KBM-7 (cell line): ENCODE measurements at regions not wholly inside any gene's neighbourhood (a gene's known extent, or its start where the extent isn't known, plus 50 kb on each side); places are given as distances from the start of the nearest gene placed in this dataset.
A peak's percentile ranks its signal among the peaks of the same experiment; 100 is the strongest.
"Not testable (repeated sequence)": the region's sequence is repeated elsewhere in the genome, so short reads cannot be mapped to it uniquely, and the experiment has no call there.

ENCODE experiments used
- DNase-seq: peaks from one replicate; pipeline ENCODE4 v3.0.0-alpha.2; 2015
- in situ Hi-C: fragments of 300-500 bp; cut with MboI; formaldehyde crosslinking; loops from 2 replicates; pipeline ENCODE4 v1.14.3; 2020; ENCODE audit warnings: low sequenced_read_pairs, low pct_unique_long_range_greater_than_20kb, mixed read lengths

DNA sequence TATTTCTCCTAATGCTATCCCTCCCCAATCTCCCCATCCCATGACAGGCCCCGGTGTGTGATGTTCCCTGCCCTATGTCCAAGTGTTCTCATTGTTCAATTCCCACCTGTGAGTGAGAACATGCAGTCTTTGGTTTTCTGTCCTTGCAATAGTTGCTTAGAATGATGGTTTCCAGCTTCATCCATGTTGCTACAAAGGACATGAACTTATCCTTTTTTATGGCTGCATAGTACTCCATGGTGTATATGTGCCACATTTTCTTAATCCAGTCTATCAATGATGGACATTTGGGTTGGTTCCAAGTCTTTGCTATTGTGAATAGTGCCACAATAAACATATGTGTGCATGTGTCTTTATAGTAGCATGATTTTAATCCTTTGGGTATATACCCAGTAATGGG lies 51.3 kb upstream of the RIOK2 start:
- DNase-seq, in situ Hi-C loops: not testable (repeated sequence)

- in situ Hi-C loops: no loop called here
- no peak for DNase-seq
These were observed 59.3 kb upstream of the RIOK2 start for GRCh38 chr5:97242341-97242740.

DNA sequence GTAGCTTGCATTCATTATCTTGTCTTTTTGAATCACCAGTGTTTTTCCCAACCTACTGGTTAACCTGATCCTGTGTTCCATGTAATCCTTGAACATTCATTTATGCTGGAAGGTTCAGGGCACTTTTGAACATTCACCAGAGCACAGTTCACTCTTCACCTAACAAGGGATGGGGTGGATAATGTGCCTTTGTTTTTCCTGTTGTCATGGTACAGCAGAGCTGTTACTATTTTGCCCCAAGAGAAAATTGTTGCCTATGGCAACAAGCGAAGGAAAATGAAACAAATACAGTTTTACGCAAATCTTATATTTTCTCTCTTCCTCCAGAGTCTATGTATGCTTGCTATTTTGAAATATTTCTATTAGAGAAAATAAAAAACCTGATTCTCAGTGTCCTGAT lies 60.3 kb upstream of the RIOK2 start:
- DNase-seq: no peak
- in situ Hi-C loops: no loop called here

GRCh38 chr5:97245386-97245785 lies 62.3 kb upstream of the RIOK2 start:
- no peak for DNase-seq
- in situ Hi-C loops: no loop called here

DNA sequence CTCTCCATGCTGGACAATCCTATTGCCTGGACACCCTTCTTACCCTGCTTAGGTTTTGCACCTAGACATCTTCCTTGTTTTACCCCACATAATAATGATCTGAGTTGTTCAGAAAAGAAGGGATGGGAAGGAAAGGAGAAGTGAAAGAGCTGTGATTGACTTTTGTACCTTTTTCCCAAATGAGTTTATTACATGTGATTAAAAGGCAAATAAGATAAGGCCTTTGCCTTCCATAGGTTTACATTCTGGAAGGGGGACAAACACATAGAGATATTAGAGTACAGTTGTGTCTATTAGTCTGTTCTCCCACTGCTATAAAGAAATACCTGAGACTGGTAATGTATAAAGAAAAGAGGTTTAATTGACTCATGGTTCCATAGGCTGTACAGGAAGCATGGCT lies 67.1 kb upstream of the RIOK2 start:
- DNase-seq: no peak
- in situ Hi-C loops: no loop called here

- no peak for DNase-seq
- in situ Hi-C loops: no loop called here
These were observed 83.0 kb upstream of the RIOK2 start for GRCh38 chr5:97266076-97266475.

DNA sequence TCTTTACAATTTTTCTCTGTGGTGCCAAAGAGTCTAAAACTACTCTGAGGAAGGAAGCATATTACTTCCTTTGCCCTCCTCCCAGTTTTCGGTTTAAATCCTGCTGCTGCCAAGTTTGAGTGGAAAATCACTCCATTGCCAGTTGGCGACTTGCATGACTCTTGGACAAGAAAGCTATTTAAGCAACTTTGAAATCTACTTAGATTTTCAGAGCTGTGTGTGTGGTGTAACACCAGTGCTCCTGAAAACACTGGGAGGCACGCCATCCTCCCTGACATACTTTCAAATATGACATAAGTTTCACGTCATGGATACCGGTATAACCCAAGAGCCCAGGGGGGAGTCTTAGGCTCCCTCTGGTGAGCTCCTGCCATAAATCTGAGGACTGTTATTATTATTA lies 83.5 kb upstream of the RIOK2 start:
- in situ Hi-C loops: no loop called here
- DNase-seq: no peak

- DNase-seq: no peak
- in situ Hi-C loops: no loop called here
These were observed 84.7 kb upstream of the RIOK2 start for GRCh38 chr5:97267767-97268166.

- in situ Hi-C loops: no loop called here
- DNase-seq: no peak
These were observed 93.5 kb upstream of the RIOK2 start for GRCh38 chr5:97276474-97277120.

- in situ Hi-C loops: no loop called here
These were observed 98.2 kb upstream of the RIOK2 start for GRCh38 chr5:97281257-97281656.

DNA sequence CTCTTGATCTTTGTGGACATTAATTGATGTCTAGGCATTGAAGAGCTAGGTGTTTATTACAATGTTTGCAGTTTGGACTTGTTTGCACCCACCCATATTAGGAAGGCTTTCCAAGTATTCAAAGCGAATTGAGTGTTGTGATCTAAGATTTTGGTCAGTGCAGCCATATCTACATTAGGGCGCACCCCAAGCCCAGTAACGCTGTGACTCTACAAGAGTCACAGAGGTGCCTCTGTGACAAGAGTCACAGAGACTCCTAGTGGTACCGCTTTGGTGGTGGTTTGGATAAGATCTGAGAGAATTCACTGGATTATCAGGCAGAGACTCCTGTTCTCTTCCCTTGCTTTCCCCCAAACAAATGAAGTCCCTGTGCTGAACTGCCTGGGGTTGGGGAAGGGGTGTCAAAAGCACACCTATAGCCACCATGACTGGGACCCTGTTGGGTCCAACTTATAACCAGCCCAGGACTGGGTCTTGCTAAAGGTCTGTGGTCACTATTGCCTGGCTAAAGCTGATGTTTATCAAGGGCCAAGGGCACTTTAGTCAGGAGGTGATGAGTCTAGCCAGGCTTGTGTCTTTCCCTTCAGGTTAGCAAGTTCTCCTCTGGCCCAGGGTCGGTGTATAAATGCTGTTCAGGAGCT lies 114.1 kb upstream of the RIOK2 start:
- peak; percentile 58 for DNase-seq
- in situ Hi-C loops: no loop called here

More at GRCh38 chr5:97281257-97281656, 98.2 kb upstream of the RIOK2 start:
- no peak for DNase-seq

DNA sequence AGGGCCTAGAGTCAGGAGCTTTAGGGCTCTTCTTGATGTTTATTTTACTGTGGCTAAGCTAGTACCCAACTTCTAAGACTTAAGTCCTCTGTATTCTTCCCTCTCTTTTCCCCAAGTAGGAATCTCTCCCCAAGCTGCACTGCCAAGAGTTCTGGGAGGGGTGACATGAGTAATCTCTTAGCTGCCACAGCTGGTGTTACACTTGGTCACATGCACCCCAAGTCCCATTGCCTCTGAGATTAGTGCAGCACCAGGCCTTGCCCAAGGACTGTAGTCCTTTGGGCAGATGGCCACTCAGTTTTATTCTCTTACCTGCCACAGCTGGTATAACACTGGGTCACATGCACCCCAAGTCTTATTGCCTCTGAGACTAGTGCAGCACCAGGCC lies 114.7 kb upstream of the RIOK2 start:
- no peak for DNase-seq
- in situ Hi-C loops: no loop called here

GRCh38 chr5:97301181-97301580 lies 118.1 kb upstream of the RIOK2 start:
- in situ Hi-C loops, DNase-seq: not testable (repeated sequence)

GRCh38 chr5:97338729-97339128 lies 155.7 kb upstream of the RIOK2 start:
- in situ Hi-C loops: no loop called here
- no peak for DNase-seq

GRCh38 chr5:97355775-97356174 lies 172.7 kb upstream of the RIOK2 start:
- in situ Hi-C loops: no loop called here
- DNase-seq: no peak

- in situ Hi-C loops: no loop called here
- no peak for DNase-seq
These were observed 180.5 kb upstream of the RIOK2 start for GRCh38 chr5:97363577-97363976.

- DNase-seq: no peak
- in situ Hi-C loops: no loop called here
These were observed 181.7 kb upstream of the RIOK2 start for GRCh38 chr5:97364731-97365130.

- in situ Hi-C loops: no loop called here
- no peak for DNase-seq
These were observed 182.3 kb upstream of the RIOK2 start for GRCh38 chr5:97365163-97365845.

DNA sequence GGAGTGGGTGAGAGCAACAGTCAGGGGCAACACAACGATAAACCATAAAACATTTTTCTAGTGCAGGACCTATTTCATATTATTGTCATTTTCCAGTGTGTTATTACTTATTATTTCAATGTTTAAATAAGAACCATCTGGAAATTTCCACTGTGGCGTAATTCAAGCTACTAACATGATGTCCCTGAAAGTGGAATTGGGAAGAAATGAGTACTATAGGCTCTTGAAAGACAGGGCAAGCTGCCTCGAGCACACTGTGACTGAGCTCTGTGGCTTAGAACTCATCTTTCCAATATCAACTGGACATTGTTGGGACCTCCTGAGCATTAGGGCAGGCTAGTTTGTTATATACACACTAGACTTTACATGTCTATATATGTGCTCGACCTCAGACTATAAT lies 182.9 kb upstream of the RIOK2 start:
- no peak for DNase-seq
- in situ Hi-C loops: no loop called here

DNA sequence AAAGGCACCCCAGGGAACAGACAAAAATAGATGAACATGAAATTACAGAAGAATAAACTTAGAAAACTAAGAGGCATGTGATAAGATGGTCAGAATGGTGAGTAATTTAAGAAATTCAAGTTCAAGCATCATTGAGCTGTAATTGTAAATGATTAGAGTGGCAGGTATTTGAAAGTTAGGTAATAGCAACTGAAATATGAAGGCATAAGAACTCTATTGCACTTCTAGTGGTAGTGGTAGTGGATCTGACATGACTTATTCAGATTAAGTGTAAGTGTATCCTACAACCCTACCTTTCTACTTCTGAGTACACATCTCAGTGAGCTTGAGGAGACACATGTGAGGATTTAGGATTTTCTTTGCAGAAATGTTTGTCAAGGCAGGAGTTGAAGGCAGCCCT lies 192.9 kb upstream of the RIOK2 start:
- DNase-seq: no peak
- in situ Hi-C loops: no loop called here

- in situ Hi-C loops: no loop called here
- DNase-seq: no peak
These were observed 194.5 kb upstream of the RIOK2 start for GRCh38 chr5:97377582-97377981.
